LNCaP clone FGC (cell line): ENCODE measurements at regions not wholly inside any gene's neighbourhood (a gene's known extent, or its start where the extent isn't known, plus 50 kb on each side); places are given as distances from the start of the nearest gene placed in this dataset.
"Not testable (repeated sequence)": the region's sequence is repeated elsewhere in the genome, so short reads cannot be mapped to it uniquely, and the experiment has no call there.

ENCODE experiments used
- DNase-seq: peaks from one replicate; pipeline ENCODE4 v3.0.0-alpha.2; 2011; ENCODE audit warnings: low read depth
- H3K4me3 ChIP-seq: 2 replicates; pipeline ENCODE4 v1.5.1; 2011; ENCODE audit warnings: mild to moderate bottlenecking, low read depth, low read length, control low read depth
- TF ChIP-seq, protein P1 (sequence below): IDR thresholded peaks from 2 replicates; pipeline ENCODE4 v1.5.1; 2012; ENCODE audit warnings: mild to moderate bottlenecking; ENCODE audit not compliant: control insufficient read depth, insufficient read depth; ENCODE audit errors: extremely low read depth

DNA sequence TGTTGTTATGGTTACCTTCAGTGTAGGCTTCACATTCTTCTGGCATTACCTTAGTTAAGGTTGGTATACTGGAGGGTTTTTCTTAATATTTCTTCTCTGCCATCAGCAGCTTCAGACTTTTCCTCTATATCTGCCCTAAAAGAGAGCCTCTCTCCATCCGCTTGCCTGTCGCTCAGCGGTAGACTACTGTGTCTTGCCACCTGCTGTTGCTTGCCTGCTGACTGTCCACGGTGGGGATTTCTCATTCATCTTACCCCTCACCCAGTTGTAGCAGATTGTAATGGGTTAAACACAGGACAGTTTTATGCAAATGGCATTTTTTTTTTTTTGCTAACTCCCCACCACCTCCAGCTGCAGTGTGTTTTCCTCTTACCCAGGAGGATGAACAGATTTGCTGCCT is 577.2 kb downstream of the SLITRK5 start:
- no peak for DNase-seq
- TF ChIP-seq, protein P1, sequence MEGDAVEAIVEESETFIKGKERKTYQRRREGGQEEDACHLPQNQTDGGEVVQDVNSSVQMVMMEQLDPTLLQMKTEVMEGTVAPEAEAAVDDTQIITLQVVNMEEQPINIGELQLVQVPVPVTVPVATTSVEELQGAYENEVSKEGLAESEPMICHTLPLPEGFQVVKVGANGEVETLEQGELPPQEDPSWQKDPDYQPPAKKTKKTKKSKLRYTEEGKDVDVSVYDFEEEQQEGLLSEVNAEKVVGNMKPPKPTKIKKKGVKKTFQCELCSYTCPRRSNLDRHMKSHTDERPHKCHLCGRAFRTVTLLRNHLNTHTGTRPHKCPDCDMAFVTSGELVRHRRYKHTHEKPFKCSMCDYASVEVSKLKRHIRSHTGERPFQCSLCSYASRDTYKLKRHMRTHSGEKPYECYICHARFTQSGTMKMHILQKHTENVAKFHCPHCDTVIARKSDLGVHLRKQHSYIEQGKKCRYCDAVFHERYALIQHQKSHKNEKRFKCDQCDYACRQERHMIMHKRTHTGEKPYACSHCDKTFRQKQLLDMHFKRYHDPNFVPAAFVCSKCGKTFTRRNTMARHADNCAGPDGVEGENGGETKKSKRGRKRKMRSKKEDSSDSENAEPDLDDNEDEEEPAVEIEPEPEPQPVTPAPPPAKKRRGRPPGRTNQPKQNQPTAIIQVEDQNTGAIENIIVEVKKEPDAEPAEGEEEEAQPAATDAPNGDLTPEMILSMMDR, result no peak
- H3K4me3 ChIP-seq, result no peak overlapping the region

- TF ChIP-seq, protein P1, result no peak
- no peak overlapping the region for H3K4me3 ChIP-seq
- no peak for DNase-seq
Observed at GRCh38 chr13:88257706-88258105, 586.5 kb downstream of the SLITRK5 start.

DNA sequence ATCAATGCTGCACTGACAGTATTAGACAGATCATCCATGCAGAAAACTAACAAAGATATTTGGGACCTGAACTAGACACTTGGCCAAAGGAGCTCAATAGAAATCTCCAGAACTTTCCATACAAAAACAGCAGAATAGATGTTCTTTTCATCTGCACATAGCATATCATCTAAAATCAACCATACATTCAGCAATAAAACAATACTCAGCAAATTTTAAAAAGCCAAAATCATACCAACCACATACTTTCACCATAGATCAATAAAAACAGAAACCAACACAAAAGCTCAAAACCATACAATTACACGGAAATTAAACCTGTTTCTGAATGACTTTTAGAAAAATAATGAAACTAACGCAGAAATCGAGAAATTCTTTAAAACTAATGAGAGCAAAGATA is 592.6 kb downstream of the SLITRK5 start:
- DNase-seq, result no peak
- no peak overlapping the region for H3K4me3 ChIP-seq
- TF ChIP-seq, protein P1, result no peak

- TF ChIP-seq, protein P1, result no peak
- no peak overlapping the region for H3K4me3 ChIP-seq
- DNase-seq, result no peak
Observed at GRCh38 chr13:88281841-88282240, 610.7 kb downstream of the SLITRK5 start.

- TF ChIP-seq, protein P1, result no peak
- no peak overlapping the region for H3K4me3 ChIP-seq
- DNase-seq, result no peak
Observed at GRCh38 chr13:88285329-88285728, 614.2 kb downstream of the SLITRK5 start.

DNA sequence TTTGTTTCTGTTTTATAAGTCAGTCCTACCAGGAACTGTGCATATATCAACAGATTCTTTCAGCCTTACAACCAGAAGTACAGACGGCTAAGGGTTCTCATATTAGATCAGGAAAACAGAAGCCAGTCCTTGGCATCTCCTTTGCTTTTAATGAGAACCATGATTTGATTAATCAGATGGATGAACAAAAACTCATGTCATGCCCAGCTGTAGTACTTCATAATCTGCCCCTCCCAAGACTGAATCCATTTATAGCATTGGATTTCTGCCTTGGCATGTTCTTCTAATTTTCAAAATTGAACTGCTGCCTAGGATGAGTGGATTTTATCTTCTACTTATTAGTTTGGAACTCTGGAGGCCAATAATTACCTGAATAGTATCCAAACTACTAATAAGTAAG is 617.2 kb downstream of the SLITRK5 start:
- TF ChIP-seq, protein P1, result no peak
- H3K4me3 ChIP-seq, result no peak overlapping the region
- DNase-seq, result no peak

DNA sequence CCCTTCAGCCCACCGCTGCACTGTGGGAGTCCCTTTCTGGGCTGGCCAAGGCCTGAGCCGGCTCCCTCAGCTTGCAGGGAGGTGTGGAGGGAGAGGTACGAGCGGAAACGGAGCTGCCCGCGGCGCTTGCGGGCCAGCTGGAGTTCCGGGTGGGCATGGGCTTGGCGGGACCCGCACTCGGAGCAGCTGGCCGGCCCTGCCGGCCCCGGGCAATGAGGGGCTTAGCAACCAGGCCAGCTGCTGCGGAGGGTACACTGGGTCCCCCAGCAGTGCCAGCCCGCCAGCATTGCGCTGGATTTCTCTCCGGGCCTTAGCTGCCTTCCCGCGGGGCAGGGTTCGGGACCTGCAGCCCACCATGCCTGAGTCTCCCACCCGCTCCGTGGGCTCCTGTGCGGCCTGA is 620.6 kb downstream of the SLITRK5 start:
- DNase-seq, H3K4me3 ChIP-seq: not testable (repeated sequence)
